Hepatic stellate cell (primary cell): ENCODE measurements at regions not wholly inside any gene's neighbourhood (a gene's known extent, or its start where the extent isn't known, plus 50 kb on each side); places are given as distances from the start of the nearest gene placed in this dataset.
"Not testable (repeated sequence)": the region's sequence is repeated elsewhere in the genome, so short reads cannot be mapped to it uniquely, and the experiment has no call there.

ENCODE experiments used
- DNase-seq: peaks from one replicate; pipeline ENCODE4 v3.0.0; 2011; ENCODE audit warnings: low spot score

DNA sequence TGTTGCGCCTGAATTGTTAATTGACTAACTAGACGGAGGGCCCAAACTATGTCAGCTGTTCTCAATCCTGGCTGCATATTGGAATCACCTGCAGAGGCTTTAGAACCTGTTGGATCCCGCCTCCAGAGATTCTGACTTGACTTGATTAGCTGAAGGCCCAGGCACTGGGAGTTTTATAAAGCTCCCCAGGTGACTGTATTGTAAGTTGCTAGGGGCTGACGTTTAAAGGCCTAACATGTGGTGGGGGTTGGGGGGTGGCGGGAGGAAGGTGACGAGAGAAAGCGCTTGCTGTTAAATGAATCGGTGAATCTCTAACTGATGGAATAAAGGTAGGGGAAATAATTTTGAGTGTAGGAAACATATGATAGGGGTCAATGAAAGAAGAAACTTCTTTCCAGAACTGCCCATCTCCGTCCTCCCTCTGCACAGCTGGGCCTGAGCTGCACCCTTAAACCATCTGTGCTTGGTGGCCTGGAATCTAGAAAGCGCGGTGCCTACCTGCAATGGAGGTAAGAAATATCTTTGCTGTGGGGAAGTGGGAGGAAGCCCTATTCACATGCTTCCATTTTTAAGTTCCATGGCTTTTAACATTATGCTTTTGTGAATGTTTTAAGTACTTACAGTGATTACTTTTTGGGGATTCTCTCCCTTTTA, 225.0 kb upstream of the FAM3C start:
- DNase-seq, result no peak

DNA sequence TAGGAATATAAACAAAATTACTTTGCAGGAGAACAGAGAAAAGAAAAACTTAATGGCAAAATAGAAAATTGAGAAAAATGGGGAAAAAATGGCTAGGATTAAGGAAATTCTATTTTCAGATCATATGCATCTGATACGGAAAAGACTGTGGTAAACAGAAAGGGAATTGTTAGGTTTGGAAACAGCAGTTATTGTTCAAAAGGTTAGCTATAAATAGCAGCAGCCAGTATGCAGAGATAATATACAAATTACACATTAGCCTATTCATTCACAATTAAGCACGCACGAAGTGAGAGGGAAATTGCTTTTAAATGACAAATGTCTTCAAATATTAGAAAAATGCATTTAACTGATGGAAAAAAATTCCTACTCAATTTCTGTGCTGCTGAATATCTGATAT, 224.1 kb upstream of the FAM3C start:
- no peak for DNase-seq

DNA sequence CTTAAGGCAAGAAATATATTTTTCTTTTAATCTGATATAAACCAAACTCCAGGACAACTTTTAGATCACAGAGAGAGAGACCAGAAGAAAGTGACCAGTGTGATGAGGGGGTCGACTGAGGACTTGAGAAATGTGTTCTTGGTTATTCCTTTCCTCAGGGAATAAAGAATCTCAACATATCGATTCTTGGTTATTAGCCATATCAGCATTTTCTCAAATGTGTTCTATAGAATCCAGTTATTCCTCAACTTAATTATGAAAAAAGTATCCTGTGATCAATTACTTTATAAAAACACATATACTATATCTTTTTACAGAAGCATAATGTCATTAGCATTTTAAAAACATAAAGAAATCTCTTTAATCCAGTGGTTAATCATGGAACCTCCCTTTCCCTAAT, 222.1 kb upstream of the FAM3C start:
- no peak for DNase-seq

DNA sequence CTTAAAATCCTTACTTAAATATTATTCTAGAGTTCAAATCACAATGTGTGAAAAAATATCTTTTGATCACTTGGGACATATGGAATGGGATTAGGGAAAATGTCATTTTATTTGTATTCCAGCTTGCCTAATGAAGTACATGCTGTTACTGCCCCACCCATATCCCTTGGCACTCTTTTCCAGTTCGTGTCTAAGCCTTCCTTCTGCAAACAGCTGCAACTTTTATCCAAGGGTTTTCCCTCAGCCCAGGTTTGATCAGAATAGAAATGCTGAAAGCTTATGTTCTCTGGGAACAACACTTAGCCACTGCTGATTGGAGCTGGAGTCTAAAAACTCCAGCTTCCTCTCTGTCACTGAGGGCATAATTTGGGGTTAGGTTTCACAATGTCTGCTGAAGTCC, 214.1 kb upstream of the FAM3C start:
- no peak for DNase-seq

DNA sequence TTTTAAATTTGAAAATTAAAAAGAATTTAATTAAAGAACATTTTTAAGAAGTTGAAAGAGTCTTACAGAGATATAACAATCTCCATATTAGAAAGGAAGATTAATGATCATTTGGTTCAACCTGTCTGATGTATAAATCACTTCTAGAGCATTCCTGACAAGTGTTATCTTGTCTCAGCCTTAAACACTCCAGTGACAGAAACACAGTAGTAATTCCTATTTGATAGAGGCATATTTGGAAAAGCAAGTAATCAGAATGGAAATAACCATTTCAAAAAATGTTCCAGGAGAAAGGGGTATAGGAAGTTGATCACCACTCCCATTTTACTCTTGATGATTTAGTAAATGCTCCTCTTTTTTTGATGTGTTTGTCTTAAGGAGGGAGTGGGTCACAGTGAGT, 213.1 kb upstream of the FAM3C start:
- DNase-seq, result no peak

DNA sequence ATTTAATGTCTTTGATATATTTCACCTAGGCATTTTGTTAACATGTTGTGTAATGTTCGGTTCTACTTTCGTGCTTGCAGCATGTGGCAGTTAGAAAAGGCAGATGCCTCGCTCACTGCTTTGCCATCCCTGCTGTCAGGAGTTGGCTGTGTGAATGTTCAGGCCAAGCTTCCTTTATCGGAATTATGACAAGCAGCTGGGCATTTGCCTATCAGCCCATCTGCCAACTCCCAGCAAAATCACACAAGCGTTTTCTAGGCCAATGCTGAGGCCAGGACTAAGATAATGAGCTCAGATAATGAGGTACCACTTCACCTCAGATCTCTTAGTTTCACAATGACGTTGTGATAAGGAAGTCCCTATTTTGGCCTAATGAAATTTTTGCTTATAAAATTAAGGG, 212.7 kb upstream of the FAM3C start:
- no peak for DNase-seq

DNA sequence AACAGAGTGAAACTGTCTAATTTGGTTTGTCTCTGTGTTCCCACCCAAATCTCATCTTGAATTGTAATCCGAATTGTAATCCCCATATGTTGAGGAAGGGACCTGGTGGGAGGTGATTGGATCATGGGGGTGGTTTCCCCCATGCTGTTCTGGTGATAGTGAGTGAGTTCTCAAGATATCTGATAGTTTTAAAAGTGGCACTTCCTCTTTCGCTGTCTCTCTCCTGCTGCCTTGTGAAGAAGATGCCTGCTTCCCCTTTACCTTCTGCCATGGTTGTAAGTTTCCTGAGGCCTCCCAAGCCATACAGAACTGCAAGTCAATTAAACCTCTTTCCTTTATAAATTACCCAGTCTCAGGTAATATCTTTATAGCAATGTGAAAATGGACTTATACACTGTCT, 212.1 kb upstream of the FAM3C start:
- not testable (repeated sequence) for DNase-seq

DNA sequence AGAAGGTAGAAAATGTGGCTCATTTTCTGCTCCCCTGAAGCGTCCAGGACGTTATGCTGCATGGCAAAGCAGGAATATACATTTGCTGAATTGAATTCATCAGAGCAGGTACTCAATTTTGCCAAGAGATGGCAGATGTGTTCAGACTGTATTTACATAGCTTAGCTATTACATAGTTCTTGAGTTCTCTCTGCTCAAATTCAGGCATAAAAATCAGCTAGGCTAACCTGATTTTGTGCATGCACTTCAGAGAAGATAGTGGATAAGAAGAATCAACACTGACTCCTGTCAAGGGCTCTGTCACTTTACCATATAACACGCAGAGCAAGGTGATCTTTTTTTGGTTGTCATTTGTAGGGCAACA, 209.2 kb upstream of the FAM3C start:
- DNase-seq, result no peak

DNA sequence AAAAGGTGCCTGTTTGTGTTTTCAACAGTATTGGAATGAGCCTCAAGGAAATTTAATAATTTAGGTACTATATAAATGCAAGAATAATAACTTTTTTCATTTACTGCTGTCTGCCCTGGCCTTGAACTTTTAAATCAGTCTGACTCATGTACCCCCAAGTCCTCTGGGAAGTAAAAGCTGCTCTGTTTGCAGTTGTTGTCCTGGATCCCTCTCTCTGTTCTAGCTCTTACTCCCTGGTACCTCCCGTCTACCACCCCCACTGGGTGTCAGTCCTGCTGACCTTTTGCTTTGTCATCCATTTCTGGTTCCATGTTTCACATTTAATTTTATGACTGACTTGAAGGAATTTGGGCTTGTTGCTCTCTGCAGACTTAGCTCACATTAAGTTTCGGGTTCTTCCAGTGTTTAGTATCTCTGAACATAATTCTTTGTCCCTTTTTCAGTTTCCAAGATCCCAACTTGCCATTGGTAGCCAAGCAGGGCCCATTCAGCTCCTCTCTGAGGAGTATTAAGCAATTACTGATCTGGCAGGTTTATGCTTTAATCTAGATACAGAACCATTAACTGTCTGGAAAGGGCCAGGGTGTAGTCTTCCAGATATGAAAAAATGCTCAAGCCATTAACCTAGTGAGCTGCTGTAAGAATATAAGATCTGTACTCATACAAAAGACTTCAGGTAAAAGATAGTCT, 208.7 kb upstream of the FAM3C start:
- peak; percentile 2 for DNase-seq

DNA sequence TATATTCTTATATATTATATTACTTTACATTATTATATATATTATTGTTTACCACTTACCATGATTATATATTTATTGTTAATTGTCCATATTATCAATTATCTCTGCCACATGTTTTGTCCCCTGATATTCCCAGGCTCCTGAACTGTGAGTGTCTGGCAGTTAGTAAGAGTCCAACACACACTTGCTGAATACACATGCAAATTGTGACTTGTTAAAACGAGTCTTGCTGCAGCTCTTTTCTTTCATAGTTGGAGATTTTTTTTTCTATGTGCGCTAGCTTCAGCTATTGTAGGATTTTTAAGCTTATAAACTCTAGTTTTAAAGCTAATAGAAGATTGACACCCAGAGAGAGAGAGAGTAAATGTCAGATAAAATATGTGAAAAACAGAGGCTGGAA, 207.8 kb upstream of the FAM3C start:
- no peak for DNase-seq

DNA sequence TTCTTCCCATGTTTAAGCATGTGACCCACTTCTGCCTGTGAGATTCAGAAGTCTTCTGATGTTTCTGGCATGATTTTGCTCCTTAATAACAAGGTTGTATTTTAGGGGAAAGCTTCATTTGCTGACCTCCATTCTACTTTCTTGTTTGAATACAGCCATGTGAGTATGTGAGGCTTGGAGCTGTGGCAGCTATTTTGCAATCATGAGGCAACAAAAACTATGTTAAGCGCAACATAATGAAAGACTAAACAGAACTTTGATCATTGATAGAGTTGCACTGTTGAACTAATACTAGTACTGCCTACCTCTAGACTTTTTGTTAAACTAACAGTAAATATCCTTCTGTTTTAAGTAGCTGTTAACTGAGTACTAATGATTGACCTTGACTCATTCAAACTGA, 203.8 kb upstream of the FAM3C start:
- no peak for DNase-seq

DNA sequence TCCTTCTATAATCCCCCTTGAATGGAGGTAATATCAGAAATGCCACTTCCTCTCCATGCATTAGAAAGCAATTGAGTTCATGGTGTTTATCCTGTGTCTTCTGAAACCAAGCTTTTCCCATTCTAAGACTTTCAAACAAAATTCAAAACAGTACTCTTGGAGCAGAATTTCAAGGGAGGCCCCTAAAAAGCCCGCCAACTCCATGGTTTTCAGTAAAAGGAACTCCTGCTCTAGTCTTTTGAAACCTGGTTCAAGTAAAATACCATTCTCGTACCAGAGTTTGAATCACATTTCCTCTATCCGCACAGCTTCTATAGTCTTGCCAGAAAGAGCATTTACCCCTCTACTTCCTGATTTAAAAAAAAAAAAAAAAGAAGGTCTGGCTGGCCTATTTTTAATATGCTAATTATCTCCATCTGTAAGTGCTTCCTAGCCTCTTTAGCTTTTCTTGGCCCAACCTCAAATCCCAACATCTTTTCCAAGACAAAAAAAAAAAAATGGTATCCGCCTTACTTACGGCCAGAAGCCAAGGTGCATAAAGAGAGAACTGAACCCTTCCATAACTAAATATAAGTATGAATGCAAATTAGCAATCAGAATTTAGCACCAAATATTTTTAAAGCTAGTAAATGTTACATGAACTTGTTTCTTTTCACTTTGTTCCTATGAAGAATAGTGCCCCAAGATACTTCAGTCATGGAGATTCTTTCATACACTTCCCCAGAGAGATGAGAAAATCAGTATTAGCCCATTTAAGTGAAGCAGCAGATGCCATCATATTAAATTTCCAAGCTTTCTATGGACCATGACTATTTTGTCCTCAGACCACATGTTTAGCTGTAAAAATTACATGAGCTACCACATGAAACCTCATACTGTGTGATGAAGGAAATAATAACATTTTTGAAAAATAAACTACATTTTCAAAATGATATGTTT, 199.9 kb upstream of the FAM3C start:
- DNase-seq, result no peak

DNA sequence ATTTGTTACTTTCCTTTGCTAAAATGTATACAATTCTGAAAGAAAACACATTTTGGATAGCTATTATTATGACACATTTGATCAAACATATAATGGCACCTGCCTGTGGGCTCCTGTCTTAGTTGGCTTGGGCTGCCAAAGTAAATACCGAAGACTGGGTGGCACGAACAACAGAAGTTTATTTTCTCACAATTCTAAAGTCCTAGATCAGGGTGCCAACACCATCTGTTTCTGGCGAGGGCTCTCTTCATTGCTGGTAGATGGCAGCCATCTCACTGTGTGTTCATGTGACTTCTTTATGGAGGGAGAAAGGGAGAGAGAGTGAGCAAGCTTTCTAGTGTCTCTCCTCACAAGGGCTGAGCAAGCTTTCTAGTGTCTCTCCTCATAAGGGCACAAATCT, 195.8 kb upstream of the FAM3C start:
- no peak for DNase-seq

DNA sequence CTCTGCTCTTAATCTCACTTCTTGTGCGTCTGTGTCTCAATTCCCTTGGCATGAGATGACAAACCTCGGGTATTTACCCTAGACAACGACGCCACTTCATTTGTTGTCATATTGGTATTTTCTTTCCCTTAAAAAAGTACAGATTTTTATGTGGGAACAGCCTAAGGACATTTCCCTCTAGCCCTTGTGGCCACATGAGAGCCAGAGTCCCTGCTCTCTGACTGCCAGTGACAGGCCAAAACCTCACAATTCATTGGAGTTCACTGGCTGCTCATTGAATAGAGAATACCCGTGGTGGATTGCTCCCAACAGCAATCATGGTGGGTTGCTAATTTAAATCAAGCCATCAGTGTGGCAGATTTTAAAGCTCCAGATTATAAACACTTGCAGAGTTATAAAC, 191.3 kb upstream of the FAM3C start:
- no peak for DNase-seq

DNA sequence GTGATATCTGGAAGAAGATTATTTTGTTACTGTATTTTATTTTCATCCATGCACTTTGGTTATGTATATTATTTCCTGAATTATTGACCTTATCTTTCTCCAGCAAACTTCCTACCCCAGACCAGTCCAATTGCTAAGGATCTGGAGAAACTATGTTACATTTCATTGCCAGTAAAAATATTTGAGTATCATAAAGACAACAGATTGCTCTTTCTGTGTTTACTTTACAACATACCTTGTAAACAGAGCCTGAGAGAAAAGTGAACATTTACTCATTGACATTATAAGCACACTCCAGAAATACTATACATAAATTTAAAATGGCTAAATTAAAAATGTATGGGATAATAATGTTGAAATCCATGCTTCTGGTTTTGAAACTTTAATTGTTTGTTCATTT, 186.2 kb upstream of the FAM3C start:
- DNase-seq, result no peak

DNA sequence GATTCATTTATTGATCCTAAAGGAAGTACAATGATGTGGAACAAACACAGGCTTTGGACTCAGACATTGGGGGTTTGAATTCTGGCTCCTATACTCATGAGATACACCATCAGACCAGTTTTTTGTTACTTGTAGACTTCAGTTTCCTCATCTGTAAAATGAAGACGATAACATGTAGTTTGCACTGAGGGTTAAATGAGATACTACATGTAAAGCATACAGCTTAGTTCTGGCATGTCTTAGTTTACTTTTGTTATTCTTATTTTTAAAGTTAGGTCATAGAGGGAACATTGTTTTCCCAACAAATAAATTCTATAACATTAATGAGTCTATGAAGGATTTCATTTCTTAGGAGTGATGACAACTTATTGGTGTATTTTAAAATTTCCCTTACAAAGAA, 183.5 kb upstream of the FAM3C start:
- no peak for DNase-seq

DNA sequence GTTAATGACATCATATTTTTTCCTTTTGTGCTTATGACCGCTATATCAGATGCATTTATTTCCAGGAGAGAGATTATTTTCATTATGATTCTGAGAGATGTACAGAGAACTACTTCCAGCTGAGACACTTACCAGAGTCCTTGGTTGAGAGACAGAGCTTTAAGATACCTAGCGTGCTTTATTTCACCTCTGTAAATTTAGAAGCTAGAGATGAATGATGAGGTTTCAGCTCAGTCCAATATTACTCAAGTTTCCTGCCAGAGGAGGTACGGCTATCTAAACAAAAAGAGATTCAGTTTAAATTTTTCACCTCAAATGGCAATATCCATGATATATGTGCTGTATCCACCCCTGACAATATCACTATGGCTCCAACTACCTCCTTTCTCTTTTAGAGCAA, 182.6 kb upstream of the FAM3C start:
- no peak for DNase-seq

DNA sequence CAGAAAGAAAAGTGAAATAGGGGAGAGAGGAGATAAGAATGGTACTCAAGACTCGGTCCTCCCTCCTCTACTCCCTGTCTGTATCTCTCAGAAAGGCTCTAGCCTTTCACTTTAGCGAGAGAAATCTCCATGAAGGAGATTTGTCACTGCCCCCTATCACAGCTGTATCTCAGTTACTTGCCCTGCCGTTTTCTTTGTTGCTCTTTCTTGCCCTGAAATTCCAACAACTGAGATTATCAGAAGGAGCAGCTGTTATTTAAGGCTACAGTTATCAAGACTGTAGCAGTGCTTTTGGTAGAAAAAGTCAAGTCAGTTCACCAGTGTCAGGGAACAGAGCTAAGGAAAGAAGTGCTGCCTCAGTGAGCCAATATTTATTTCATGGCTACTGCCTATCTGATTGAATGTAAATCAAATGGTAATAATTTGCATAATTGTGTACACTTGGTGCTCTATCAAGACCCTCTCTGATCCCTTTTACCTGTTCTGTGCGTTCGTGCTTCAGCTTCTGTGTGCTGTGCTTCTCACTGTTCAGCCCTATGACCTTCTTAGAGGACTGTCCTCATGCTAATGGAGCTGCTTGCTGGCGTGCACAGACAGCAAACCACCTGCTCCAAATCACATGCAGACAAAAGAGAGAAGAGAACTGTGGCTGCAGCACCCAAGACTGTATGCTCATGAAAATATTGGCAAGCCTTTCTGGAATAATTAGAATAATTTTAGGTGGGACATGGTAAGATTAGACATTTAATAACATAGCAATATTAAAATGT, 180.2 kb upstream of the FAM3C start:
- DNase-seq, result no peak

DNA sequence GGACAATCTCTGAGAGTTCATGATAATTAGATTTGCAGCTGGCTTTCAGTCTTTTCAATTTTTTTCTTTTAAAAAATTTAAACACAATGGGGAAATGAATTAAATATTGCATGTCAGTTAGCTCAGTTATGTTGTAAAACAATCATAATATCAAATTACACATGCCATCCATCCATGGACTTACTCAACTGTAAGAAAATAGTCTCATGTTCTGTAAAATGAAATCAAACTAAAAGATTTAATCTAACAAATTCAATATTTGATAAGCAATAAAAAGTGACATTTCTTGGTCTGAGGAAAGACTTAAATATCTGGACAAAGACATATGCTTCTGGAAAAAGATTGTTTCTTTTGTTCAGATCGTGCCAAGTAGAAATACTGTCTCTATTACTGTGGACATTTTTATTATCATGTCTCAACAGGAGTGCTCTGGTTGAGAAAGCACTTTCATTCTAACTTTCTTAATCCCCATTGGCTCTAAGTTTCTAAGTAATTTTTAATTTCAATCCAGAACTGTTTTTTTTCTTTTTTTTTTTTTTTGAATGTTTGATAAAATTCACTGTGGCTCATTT, 179.2 kb upstream of the FAM3C start:
- DNase-seq, result no peak

DNA sequence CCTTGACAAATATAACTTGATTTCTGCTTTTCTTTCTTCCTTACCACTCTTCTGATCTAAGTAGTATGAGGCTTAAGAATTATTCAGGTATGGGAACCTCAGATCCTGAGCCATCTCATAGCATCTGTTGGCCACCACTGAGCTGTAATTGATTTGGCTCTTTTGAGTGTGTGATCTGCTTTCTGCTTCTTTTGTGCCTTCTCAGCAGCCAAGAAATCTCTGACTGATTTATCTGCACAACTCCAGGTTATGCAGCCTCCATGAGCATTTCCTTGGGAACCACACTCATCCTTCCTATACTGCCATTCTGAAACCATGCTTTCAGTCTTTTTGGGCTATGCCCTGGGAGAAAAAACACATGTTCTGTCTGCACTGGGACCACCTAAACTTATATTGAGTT, 178.0 kb upstream of the FAM3C start:
- no peak for DNase-seq

DNA sequence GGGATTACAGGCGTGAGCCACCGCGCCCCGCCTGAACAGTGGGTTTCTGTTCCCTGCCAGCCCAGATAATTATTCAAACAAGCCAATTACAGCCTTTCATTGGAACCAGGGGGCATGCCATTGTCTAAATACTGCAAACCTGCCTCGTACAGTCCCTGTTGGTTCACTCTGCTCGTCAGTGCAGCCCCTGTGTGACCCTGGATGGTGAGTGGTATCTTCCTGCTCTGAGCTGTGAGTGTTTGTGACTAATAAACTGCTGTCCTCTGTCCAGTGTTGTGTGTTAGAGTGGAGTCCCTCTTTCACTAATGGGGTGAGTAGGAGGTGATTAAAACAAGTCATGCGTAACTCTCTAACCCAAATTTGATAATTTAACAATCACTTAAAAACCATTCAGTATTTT, 176.5 kb upstream of the FAM3C start:
- no peak for DNase-seq

DNA sequence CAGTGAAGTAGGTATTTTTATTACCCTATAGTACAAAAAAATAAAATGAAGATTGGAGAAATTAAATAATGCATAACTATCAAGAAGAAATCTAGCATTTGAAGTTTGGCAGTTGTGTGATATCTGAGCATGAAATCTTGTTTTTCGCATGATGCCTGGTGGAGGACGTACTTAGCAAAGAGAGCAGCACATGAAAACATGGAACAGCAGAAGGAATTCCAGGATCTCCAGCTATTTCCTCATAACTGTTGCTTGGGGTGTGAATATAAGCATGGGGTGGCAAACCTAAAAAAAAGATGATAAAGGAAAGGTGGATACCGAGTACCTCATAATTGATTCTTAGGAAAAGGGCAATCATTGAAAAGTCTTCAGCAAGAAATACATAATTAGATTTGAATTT, 174.3 kb upstream of the FAM3C start:
- DNase-seq, result no peak
